Stimulated activated CD8-positive, alpha-beta memory T cell treated with anti-CD3 and anti-CD28 coated beads, Interleukin-7, amount 100 ng/mL, for 24 hours (primary cell): ENCODE measurements at regions not wholly inside any gene's neighbourhood (a gene's known extent, or its start where the extent isn't known, plus 50 kb on each side); places are given as distances from the start of the nearest gene placed in this dataset.

Experiments
- DNase-seq: peaks from one replicate; pipeline ENCODE4 v3.0.0-alpha.2; 2020; ENCODE audit warnings: low read depth

GRCh38 chr11:70570693-70571395 lies 172.5 kb downstream of the CTTN start:
- no peak for DNase-seq

- no peak for DNase-seq
Measured at GRCh38 chr11:70572974-70573260, 174.6 kb downstream of the CTTN start.

GRCh38 chr11:70573701-70574151 lies 175.4 kb downstream of the CTTN start:
- no peak for DNase-seq

GRCh38 chr11:70574725-70575347 lies 176.5 kb downstream of the CTTN start:
- DNase-seq, result no peak

- no peak for DNase-seq
Measured at GRCh38 chr11:70575396-70576060, 177.2 kb downstream of the CTTN start.

- DNase-seq, result no peak
Measured at GRCh38 chr11:70577258-70577603, 178.9 kb downstream of the CTTN start.

- no peak for DNase-seq
Measured at GRCh38 chr11:70577948-70578347, 179.6 kb downstream of the CTTN start.

GRCh38 chr11:70578371-70578770 lies 180.0 kb downstream of the CTTN start:
- DNase-seq, result no peak

- no peak for DNase-seq
Measured at GRCh38 chr11:70578831-70579230, 180.5 kb downstream of the CTTN start.

- DNase-seq, result no peak
Measured at GRCh38 chr11:70579316-70579955, 181.1 kb downstream of the CTTN start.

GRCh38 chr11:70580036-70580805 lies 181.9 kb downstream of the CTTN start:
- no peak for DNase-seq

- no peak for DNase-seq
Measured at GRCh38 chr11:70581991-70582885, 183.9 kb downstream of the CTTN start.

GRCh38 chr11:70582886-70583641 lies 184.7 kb downstream of the CTTN start:
- DNase-seq, result no peak

- no peak for DNase-seq
Measured at GRCh38 chr11:70583781-70584218, 185.5 kb downstream of the CTTN start.

- DNase-seq, result no peak
Measured at GRCh38 chr11:70584498-70585235, 186.3 kb downstream of the CTTN start.

GRCh38 chr11:70585236-70585545 lies 186.9 kb downstream of the CTTN start:
- DNase-seq, result no peak

GRCh38 chr11:70586261-70587074 lies 188.1 kb downstream of the CTTN start:
- no peak for DNase-seq

- no peak for DNase-seq
Measured at GRCh38 chr11:70587075-70587389, 188.7 kb downstream of the CTTN start.

- no peak for DNase-seq
Measured at GRCh38 chr11:70590356-70590991, 192.1 kb downstream of the CTTN start.
